GM19468 (cell line): ENCODE measurements at regions not wholly inside any gene's neighbourhood (a gene's known extent, or its start where the extent isn't known, plus 50 kb on each side); places are given as distances from the start of the nearest gene placed in this dataset.

Experiments used
- ATAC-seq: cut with Tn5 transposase; IDR thresholded peaks from one replicate; pipeline ENCODE4 v1.9.1; 2021; ENCODE audit warnings: mild to moderate bottlenecking, moderate library complexity, moderate number of reproducible peaks; ENCODE audit not compliant: unreplicated experiment; ENCODE audit errors: extremely low read depth

DNA sequence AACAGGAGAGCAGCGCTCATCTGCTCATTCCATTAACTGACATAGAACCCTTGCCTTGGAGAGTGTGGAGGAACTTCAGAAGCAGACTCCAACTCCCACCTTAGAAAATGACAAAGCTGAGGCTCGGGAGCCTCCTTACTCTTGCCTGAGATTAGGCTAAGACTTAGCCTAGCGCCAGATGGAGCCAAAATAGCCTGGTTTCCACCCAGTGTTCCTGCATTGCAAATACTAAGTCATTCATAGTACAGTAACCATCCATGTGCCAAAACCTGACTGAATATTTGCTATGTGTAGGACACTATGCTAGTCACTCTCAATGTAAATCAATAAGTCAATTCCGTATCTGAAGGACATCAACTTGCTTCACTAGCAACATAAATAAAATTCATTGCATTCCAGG is 387.4 kb upstream of the CPEB2 start:
- ATAC-seq, result no peak

DNA sequence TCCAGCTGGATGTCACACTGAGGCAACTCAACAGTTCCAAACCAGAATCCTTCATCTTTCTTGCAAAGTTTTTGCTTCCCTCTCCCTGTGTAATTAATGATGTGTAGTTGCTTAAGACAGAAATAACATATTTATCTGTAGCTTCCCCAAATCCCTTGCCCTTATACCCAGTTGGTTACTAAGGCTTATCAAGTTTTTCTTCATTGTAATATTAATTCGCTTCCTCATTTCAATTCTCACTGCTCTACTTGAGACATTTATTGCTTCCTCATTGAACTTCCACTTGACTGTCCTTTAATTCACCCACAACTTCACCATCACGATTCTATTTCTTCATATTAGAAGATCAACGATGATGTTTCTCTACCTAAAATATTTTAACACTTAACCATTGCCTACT is 386.6 kb upstream of the CPEB2 start:
- no peak for ATAC-seq

- ATAC-seq, result no peak
These were observed 381.6 kb upstream of the CPEB2 start for GRCh38 chr4:14620567-14621141.

DNA sequence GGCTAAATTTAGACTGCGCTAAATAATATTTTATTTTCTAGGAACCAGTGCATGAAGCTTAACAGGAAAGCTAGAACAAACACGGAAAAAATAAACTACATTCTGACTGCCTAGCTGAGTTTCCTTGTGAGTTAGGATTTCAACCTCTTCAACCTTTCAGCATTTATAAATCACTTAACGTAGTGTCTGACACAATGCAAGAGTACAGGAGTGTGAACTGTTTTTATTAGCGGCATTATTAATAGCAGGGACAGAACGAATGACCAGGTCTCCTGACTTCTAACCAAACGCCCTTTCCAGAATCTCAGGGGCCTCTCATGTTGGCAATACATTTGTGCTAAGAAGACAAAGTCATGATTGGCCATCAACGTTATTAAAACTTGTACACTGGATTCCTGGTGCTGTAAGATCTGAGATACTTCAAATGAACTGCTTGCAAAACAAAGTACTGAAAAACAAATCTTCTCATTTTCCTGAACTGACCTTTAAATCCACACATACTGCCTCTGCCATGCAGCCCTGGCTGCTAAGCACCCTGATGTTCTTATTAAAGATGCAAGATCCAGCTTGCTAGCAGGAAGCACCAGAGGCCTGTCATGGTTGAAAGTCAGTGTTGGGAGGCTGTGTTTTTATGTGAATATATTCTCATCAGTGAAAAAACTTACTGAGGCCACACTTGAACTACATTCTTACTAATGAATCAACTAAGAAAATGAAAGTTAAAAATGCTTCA is 380.4 kb upstream of the CPEB2 start:
- no peak for ATAC-seq

GRCh38 chr4:14627038-14627437 is 375.2 kb upstream of the CPEB2 start:
- ATAC-seq, result no peak

DNA sequence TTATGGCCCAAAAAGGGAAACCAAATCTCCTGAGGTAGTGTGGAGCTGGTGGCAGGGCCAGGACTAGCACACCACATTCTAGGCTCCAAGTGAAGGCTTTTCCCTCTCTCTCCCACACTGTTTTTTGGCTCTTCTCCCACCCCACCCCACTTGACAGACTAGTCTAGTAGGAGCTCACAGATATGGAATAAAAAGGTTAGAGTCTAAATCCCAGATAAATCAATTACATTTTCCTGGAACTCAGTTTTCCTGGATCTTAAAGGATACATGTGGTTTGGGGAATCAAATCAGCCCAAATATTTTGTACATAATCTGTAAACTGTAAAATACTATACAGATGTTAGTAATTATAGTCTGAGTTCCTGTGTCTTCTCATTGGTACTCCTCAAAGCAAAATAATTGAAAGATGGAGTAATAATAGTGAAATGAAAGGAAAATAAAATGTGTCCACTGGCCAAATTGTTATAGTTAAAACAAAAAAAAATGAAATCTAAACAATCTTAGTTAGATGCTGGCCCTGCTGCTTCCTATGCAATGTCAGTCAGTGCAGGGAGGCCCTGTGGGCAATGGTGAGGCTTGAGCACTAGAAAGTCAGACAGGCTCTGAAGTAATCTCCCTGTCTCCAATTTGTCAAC is 370.4 kb upstream of the CPEB2 start:
- ATAC-seq, result no peak

DNA sequence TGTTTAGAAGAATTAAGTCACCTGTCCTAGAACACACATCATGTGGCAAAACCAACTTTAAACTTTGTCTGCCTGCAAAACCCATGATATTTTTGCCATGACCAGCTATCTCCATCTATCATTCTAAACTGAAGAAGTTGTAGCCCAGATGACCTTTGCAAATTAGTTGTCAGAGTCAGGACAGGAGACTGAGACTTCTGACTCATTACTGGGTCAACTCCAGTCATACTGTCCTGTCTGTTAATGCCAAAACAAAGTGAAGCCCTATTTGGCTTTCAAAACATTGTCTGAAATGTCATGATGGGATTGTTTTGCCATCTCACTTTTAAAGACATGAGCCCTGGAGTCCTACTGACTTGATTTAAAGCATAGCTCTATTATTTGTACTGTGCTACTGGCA is 365.7 kb upstream of the CPEB2 start:
- no peak for ATAC-seq

- ATAC-seq, result no peak
These were observed 361.8 kb upstream of the CPEB2 start for GRCh38 chr4:14640476-14640875.

GRCh38 chr4:14641871-14642270 is 360.4 kb upstream of the CPEB2 start:
- ATAC-seq, result no peak

DNA sequence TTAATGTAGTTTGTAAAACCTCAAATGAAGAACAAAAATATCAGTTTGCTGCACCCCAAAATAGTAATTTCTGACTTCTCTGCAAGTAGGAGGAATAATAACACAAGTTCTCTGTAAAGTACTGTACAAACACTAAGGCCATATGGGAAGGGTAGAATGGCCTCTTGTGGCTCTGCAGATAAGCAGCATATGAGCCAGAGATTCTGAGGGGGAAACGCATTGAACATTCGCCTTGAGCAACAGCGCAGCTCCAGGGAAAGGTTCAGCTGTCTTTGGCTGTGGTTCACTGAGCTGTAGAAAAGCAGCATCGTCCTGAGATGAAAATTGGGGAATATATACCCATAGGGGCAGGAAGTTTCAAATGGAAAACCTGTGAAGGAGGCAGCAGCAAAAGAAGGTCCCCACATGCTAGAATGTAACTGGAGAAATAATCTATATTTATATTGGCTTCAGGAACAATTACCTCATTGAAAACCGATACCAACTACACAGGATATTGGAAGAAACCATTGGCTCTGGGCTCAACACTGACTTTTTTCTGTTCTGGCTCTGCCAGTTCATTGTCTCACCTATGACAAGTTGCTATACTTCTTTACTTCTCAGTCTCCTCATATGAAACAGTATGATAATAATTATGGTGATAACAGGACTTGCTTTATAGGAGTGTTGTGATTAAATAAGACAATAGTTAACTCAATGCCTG is 357.6 kb upstream of the CPEB2 start:
- ATAC-seq, result no peak

DNA sequence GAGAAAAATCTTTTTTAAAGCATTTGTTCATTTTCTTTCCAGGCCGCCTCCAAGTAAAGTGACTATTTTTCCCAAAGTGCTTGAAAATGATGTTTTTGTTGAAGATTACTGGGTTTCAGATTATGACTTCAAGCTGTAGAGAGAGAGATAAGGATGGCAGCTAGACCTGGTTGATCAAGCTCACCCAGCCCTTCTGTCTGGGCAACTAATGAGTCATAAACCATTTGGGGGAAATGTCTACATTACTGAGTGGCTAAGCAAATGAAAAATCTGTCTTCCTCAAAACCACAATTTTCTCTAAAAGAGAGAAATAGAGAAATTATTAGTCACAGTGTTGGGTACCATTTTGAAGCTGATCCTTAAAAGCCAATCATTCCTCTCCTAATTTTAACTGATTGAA is 355.4 kb upstream of the CPEB2 start:
- ATAC-seq, result no peak

GRCh38 chr4:14650127-14650526 is 352.2 kb upstream of the CPEB2 start:
- ATAC-seq, result no peak

- no peak for ATAC-seq
These were observed 349.8 kb upstream of the CPEB2 start for GRCh38 chr4:14652522-14652921.

DNA sequence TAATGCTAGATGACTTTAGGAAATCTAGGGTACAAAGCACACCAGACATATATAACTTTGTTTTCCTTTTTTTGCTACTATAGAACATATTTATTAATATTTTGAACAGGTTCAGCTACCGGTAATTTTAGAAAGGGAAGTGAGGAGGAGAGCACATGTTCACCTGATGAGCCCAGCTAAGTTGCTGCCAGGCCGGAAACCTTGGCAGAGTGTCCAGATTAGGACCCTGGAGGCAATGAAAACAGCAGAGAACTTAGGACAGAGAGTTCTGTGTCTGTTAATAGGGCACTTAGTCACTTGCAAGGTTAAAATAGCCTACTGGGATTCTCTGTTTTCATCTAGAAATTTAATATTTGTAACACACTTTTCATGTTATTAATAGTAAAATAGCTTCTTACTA is 348.9 kb upstream of the CPEB2 start:
- no peak for ATAC-seq

DNA sequence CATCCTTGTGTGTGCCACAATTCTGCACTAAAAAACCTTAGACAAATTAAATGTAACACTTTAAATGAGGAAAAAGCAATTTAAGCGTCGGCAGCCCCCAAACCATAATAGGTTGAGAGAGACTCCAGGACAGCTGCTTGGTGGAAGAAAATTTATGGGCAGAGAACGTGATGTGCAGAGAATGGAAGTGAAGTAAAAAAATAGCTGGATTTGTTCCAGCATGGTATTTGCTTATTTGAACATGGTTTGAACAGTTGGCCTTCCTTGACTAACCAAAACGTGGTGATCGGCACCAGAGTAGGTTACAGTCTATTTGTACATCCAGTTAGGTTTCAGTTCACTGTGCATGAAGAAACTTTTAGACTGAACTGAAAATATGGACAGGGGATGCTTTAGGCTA is 343.0 kb upstream of the CPEB2 start:
- no peak for ATAC-seq

DNA sequence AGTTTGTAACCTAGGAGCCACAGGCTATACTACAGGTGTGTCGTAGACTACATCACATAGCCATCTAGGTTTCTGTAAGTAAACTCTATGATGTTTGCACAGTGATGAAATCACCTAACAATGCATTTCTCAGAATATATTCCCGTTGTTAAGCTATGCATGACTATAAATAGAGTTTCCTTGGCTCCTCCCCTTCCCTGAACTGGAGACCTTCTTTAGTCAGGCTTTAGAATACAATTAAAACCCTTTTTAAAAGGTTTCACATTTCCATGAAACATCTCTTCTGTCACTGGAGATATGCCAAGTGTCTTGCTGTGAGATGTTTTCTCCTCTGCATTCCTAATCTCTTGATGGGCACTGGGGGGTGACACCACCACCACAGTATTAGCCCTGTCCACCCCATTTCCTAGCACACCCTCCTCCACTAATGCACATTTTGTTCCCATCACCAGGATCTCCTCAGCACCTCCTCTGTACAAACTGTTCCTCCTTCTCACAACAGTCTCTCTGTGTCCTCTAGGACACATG is 334.6 kb upstream of the CPEB2 start:
- no peak for ATAC-seq

- ATAC-seq, result no peak
These were observed 334.0 kb upstream of the CPEB2 start for GRCh38 chr4:14668296-14668695.

GRCh38 chr4:14669371-14669770 is 332.9 kb upstream of the CPEB2 start:
- no peak for ATAC-seq

GRCh38 chr4:14671146-14671545 is 331.1 kb upstream of the CPEB2 start:
- no peak for ATAC-seq

GRCh38 chr4:14675279-14675985 is 326.8 kb upstream of the CPEB2 start:
- no peak for ATAC-seq
